Body of pancreas (tissue), 4 donors: ENCODE measurements at regions not wholly inside any gene's neighbourhood (a gene's known extent, or its start where the extent isn't known, plus 50 kb on each side); places are given as distances from the start of the nearest gene placed in this dataset.

Experiments used
- CTCF ChIP-seq, 7 experiments: fragments of 450-650 bp in 4 of 7; fragments of 200-600 bp in 3 of 7; sonication (generic) in 3 of 7; IDR thresholded peaks; one replicate each; pipeline ENCODE4 v1.5.1; 2016 to 2019; ENCODE audit warnings: antibody characterized with exemption in 7 of 7
- POLR2A ChIP-seq, 3 donors: fragments of 450-650 bp; IDR thresholded peaks; one replicate each; pipeline ENCODE4 v1.6.1; 2016; ENCODE audit warnings: antibody characterized with exemption in 3 of 3, mild to moderate bottlenecking in 2 of 3

GRCh38 chr7:132730105-132730504 lies 153.8 kb upstream of the PLXNA4 start:
- TF ChIP-seq CTCF (IDR thresholded peaks at IDR 0.05), result no peak
- TF ChIP-seq POLR2A (IDR thresholded peaks at IDR 0.05), result no peak
